ENCODE measurements at regions not wholly inside any gene's neighbourhood (a gene's known extent, or its start where the extent isn't known, plus 50 kb on each side); places are given as distances from the start of the nearest gene placed in this dataset.

- TF ChIP-seq CTCF (IDR thresholded peaks at IDR 0.05) (no peak), FOXK1 (CRISPR knock-in tag; IDR thresholded peaks at IDR 0.05) (no peak), ZNF281 (CRISPR knock-in tag; IDR thresholded peaks at IDR 0.05) (no peak), ATF2 (CRISPR knock-in tag; IDR thresholded peaks at IDR 0.05; ENCODE audit: borderline replicate concordance, low read depth) (no peak), TCF7 (CRISPR knock-in tag; IDR thresholded peaks at IDR 0.05; ENCODE audit: low read depth) (no peak), ZNF121 (CRISPR knock-in tag; IDR thresholded peaks at IDR 0.05) (no peak), STAT6 (CRISPR knock-in tag; conservative IDR thresholded peaks at IDR 0.05; ENCODE audit: low read depth) (no peak), ATF3 (CRISPR knock-in tag; conservative IDR thresholded peaks at IDR 0.05) (no peak), NR3C1 (CRISPR knock-in tag; conservative IDR thresholded peaks at IDR 0.05; ENCODE audit: low read depth) (no peak), ESRRA (CRISPR knock-in tag; IDR thresholded peaks at IDR 0.05; ENCODE audit: borderline replicate concordance) (no peak), ETV6 (CRISPR knock-in tag; IDR thresholded peaks at IDR 0.05) (no peak), FOXP4 (CRISPR knock-in tag; IDR thresholded peaks at IDR 0.05) (no peak), SMAD3 (CRISPR knock-in tag; IDR thresholded peaks at IDR 0.05; ENCODE audit: borderline replicate concordance) (no peak)
Measured at GRCh38 chrX:13109817-13110216, 65.4 kb upstream of the FAM9C start.

All from WTC11 (cell line).